HUES64 (cell line): ENCODE measurements at regions not wholly inside any gene's neighbourhood (a gene's known extent, or its start where the extent isn't known, plus 50 kb on each side); places are given as distances from the start of the nearest gene placed in this dataset.
A peak's percentile ranks its signal among the peaks of the same experiment; 100 is the strongest.

ENCODE experiments used
- H3K27ac ChIP-seq: 2 replicates; pipeline ENCODE4 v1.7.0; 2013; ENCODE audit warnings: low read depth, low read length, inconsistent platforms
- H3K27me3 ChIP-seq: 2 replicates; pipeline ENCODE4 v1.6.1; 2013; ENCODE audit warnings: mild to moderate bottlenecking, low read length; ENCODE audit not compliant: insufficient read depth
- H3K36me3 ChIP-seq: 2 replicates; pipeline ENCODE4 v1.6.1; 2013; ENCODE audit warnings: mild to moderate bottlenecking, low read length; ENCODE audit not compliant: insufficient read depth
- H3K4me1 ChIP-seq: 2 replicates; pipeline ENCODE4 v1.6.1; 2013; ENCODE audit warnings: mild to moderate bottlenecking, low read length, moderate library complexity; ENCODE audit not compliant: insufficient read depth
- H3K4me3 ChIP-seq: 2 replicates; pipeline ENCODE4 v1.5.1; 2013; ENCODE audit warnings: mild to moderate bottlenecking, low read length, moderate library complexity
- H3K9ac ChIP-seq: 2 replicates; pipeline ENCODE4 v1.6.1; 2013; ENCODE audit warnings: mild to moderate bottlenecking, low read depth, low read length
- H3K9me3 ChIP-seq: 2 replicates; pipeline ENCODE4 v1.6.1; 2013; ENCODE audit warnings: low read depth, low read length; ENCODE audit not compliant: insufficient read depth
- WGBS: fragments of 150-250, 120-280 bp; methylation state at CpG from one replicate; pipeline ENCODE4 v1.1.7; 2013; ENCODE audit warnings: missing lambda C conversion rate; 5-methylcytosine and 5-hydroxymethylcytosine counted together

GRCh38 chr12:33555128-33555527 lies 115.5 kb upstream of the SYT10 start:
- Histone ChIP-seq H3K27me3 (no peaks in the 10 kb centered on the region), H3K9ac (no peak overlapping the region), H3K4me3 (no peak overlapping the region), H3K9me3 (peaks cover 25% of the 10 kb centered on the region), H3K27ac (no peak overlapping the region), H3K36me3 (no peaks in the 10 kb centered on the region), H3K4me1 (no peaks in the 10 kb centered on the region)

GRCh38 chr12:33560653-33561208 lies 121.1 kb upstream of the SYT10 start:
- no peaks in the 10 kb centered on the region for H3K36me3 ChIP-seq
- 67% methylated on average over 4 of the region's 4 CpGs for WGBS
- H3K27ac ChIP-seq: peak overlapping the region; percentile 27; the same call in 1 of the 2 replicates
- no peak overlapping the region for H3K9ac ChIP-seq
- no peak overlapping the region for H3K4me3 ChIP-seq
- H3K9me3 ChIP-seq: no peaks in the 10 kb centered on the region
- no peaks in the 10 kb centered on the region for H3K27me3 ChIP-seq
- H3K4me1 ChIP-seq: peaks cover 9% of the 10 kb centered on the region; the same call in 1 of the 2 replicates

GRCh38 chr12:33562401-33562800 lies 122.8 kb upstream of the SYT10 start:
- Histone ChIP-seq H3K9me3 (no peaks in the 10 kb centered on the region), H3K27me3 (no peaks in the 10 kb centered on the region), H3K4me1 (peaks cover 9% of the 10 kb centered on the region; the same call in 1 of the 2 replicates), H3K27ac (no peak overlapping the region), H3K4me3 (no peak overlapping the region), H3K9ac (no peak overlapping the region), H3K36me3 (no peaks in the 10 kb centered on the region)
- 100% methylated on average over 1 of the region's 2 CpGs for WGBS

DNA sequence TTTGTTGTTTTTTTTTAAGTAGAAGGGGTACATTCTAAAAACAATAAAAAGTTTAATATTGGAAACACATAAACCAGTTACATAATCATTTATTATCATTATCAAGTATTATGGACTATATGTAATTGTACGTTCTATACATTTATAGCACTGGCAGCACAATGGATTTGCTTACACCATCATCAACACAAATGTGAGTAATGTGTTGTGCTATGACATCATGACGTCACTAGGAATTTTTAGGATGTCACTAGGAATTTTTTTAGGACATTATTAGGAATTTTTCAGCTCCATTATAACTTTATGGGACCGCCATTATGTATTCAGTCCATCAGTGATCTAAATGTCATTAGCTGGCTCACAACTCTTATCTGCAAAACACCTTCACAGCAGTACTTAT lies 126.8 kb upstream of the SYT10 start:
- Histone ChIP-seq H3K27me3 (no peaks in the 10 kb centered on the region), H3K9ac (no peak overlapping the region), H3K27ac (no peak overlapping the region), H3K9me3 (no peaks in the 10 kb centered on the region), H3K4me1 (no peaks in the 10 kb centered on the region), H3K36me3 (no peaks in the 10 kb centered on the region), H3K4me3 (no peak overlapping the region)
- WGBS: 89% methylated on average over 1 of the region's 3 CpGs

DNA sequence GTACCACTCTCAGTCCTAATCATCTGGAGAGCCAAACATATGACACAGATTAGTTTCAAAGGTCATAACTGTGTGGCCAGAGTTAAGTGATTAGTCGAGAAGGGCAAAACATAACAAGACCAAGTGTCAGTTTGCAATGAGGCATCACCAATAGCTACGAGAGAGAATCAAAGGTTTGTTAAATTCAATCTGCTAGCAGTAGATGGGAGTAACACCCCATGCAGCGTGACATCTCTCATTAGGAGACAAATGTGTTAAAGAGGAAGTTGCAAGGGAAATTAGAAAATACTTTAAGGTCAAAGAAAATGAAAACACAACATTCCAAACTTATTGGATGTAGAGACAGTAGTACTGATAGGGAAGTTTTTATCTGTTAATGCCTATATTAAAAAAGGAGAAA lies 135.7 kb upstream of the SYT10 start:
- WGBS: 85% methylated on average over 3 of the region's 3 CpGs
- H3K4me1 ChIP-seq: no peaks in the 10 kb centered on the region
- H3K36me3 ChIP-seq: no peaks in the 10 kb centered on the region
- H3K27me3 ChIP-seq: no peaks in the 10 kb centered on the region
- H3K9me3 ChIP-seq: no peaks in the 10 kb centered on the region
- no peak overlapping the region for H3K9ac ChIP-seq
- no peak overlapping the region for H3K27ac ChIP-seq
- no peak overlapping the region for H3K4me3 ChIP-seq

DNA sequence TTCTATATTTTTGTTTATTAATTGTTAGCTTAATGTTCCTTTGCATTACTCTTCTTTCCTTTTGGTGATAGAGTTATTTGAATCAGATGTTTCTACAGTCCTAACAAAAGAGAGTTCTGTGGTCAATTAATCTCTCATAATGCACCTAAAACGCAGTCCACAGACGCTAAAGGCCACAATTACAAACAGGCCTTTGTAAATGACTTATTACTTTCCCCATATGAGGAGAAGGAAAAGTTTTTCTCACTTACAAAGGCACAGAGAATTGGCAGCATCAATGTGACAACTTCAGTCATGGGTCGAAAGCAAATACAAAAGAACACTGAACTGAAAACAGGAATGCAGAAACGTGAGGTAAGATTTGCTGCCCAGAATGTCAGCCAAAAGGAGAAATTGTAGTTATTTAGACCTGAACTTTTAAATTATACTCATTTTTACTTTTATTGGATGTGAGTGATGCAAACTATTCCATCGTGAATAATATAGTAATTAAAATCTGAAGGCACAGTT lies 142.0 kb upstream of the SYT10 start:
- Histone ChIP-seq H3K4me3 (no peak overlapping the region), H3K4me1 (peaks cover 8% of the 10 kb centered on the region), H3K9me3 (no peaks in the 10 kb centered on the region), H3K36me3 (no peaks in the 10 kb centered on the region), H3K27ac (no peak overlapping the region), H3K9ac (no peak overlapping the region), H3K27me3 (no peaks in the 10 kb centered on the region)
- 81% methylated on average over 4 of the region's 5 CpGs for WGBS

- no peaks in the 10 kb centered on the region for H3K9me3 ChIP-seq
- 100% methylated on average over 1 of the region's 2 CpGs for WGBS
- peak overlapping the region; percentile 93; the same call in 1 of the 2 replicates for H3K27ac ChIP-seq
Measured at GRCh38 chr12:33586576-33586975, 147.0 kb upstream of the SYT10 start.

GRCh38 chr12:33587354-33587753 lies 147.7 kb upstream of the SYT10 start:
- no CpG with 5 or more reads among the region's 1 CpG for WGBS
- no peaks in the 10 kb centered on the region for H3K27me3 ChIP-seq
- peaks cover 46% of the 10 kb centered on the region for H3K4me1 ChIP-seq
- H3K9me3 ChIP-seq: no peaks in the 10 kb centered on the region
- 0 out of 2 replicates have a peak overlapping the region, but pooled peaks have one; percentile 3 for H3K4me3 ChIP-seq
- peak overlapping the region; percentile 93 for H3K27ac ChIP-seq
- H3K36me3 ChIP-seq: no peaks in the 10 kb centered on the region
- peak overlapping the region; percentile 3; the same call in 1 of the 2 replicates for H3K9ac ChIP-seq

More at GRCh38 chr12:33586576-33586975, 147.0 kb upstream of the SYT10 start:
- H3K4me1 ChIP-seq: peaks cover 46% of the 10 kb centered on the region
- H3K36me3 ChIP-seq: no peaks in the 10 kb centered on the region
- no peaks in the 10 kb centered on the region for H3K27me3 ChIP-seq
- no peak overlapping the region for H3K9ac ChIP-seq
- H3K4me3 ChIP-seq: no peak overlapping the region

DNA sequence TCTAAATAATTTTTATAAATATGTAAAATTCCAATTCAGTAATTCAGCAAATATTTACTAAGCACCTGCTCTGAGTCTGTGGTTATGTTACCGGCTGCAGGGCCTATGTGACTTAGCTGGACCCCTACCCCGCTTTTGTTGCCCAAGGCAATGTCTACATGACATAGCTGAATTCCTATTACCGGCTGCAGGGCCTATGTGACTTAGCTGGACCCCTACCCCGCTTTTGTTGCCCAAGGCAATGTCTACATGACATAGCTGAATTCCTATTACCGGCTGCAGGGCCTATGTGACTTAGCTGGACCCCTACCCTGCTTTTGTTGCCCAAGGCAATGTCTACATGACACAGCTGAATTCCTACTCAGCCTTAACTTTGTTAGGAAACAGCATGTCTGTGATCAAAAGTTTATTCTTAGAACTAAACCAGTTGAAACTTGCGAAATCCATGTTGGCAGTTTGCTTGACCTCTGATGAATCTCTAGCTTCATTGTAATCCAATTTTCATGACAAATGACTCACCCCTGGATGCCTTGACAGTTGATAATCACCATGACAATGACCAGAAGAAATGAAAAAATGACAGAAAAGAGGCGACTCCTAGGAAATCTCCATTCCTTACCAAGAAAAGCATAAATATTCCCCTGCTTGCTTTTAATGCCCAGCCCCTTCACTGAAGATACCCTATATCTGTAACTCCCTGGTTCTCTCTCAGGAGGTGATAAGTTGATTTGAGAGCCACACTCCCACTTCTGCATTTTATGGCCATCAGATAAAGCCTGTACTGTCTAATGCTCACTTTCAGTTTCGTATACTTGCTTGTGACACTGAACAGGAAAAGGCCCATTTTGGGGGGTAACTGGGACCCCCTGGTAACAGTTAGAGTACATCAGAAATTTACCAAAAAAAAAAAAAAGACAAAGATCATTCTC lies 148.4 kb upstream of the SYT10 start:
- no peaks in the 10 kb centered on the region for H3K9me3 ChIP-seq

GRCh38 chr12:33588725-33589405 lies 149.2 kb upstream of the SYT10 start:
- Histone ChIP-seq H3K4me3 (no peak overlapping the region), H3K9me3 (no peaks in the 10 kb centered on the region), H3K9ac (peak overlapping the region; percentile 45; the same call in 1 of the 2 replicates), H3K27ac (peak overlapping the region; percentile 93), H3K27me3 (no peaks in the 10 kb centered on the region), H3K4me1 (peaks cover 46% of the 10 kb centered on the region), H3K36me3 (no peaks in the 10 kb centered on the region)
- WGBS: 88% methylated on average over 4 of the region's 4 CpGs

More for the DNA sequence above, 148.4 kb upstream of the SYT10 start:
- WGBS: 21% methylated on average over 8 of the region's 8 CpGs
- no peaks in the 10 kb centered on the region for H3K36me3 ChIP-seq
- peak overlapping the region; percentile 93 for H3K27ac ChIP-seq
- H3K27me3 ChIP-seq: no peaks in the 10 kb centered on the region
- peaks cover 46% of the 10 kb centered on the region for H3K4me1 ChIP-seq
- peak overlapping the region; percentile 20 for H3K4me3 ChIP-seq
- peak overlapping the region; percentile 45 for H3K9ac ChIP-seq
